ENCODE measurements at regions not wholly inside any gene's neighbourhood (a gene's known extent, or its start where the extent isn't known, plus 50 kb on each side); places are given as distances from the start of the nearest gene placed in this dataset.

GRCh38 chr5:143494595-143494994, 91.1 kb upstream of the NR3C1 start:
- Histone ChIP-seq H3K27me3 (ENCODE audit: control insufficient read depth, insufficient read depth, low read length) (no peaks in the 10 kb centered on the region), H3K4me1 (ENCODE audit: control insufficient read depth, insufficient read depth, low read length) (no peaks in the 10 kb centered on the region), H3K9me3 (ENCODE audit: control insufficient read depth, insufficient read depth, low read depth, low read length) (no peaks in the 10 kb centered on the region), H3K27ac (ENCODE audit: low read length) (no peak overlapping the region), H3K36me3 (ENCODE audit: control insufficient read depth, insufficient read depth, low read length) (no peaks in the 10 kb centered on the region), H3K4me3 (ENCODE audit: low read depth in 2 of 2, low read length in 2 of 2) (no peak overlapping the region)
- no TSS peak for BruUV-seq (replicated peaks)
- DNase-seq (ENCODE audit: low read depth, low spot score) (no peak), ATAC-seq (no peak)
- CTCF ChIA-PET: no interaction called here
- TF ChIP-seq SIN3A (IDR thresholded peaks at IDR 0.05; ENCODE audit: borderline replicate concordance, insufficient read depth, low read depth, low read length) (no peak), TCF7L2 (IDR thresholded peaks at IDR 0.05; ENCODE audit: low read depth, low read length) (no peak), POLR2AphosphoS5 (IDR thresholded peaks at IDR 0.05; ENCODE audit: low read depth, low read length) (no peak), CTCF (IDR thresholded peaks at IDR 0.05) (no peak)
- TF ChIP-seq, protein P1, sequence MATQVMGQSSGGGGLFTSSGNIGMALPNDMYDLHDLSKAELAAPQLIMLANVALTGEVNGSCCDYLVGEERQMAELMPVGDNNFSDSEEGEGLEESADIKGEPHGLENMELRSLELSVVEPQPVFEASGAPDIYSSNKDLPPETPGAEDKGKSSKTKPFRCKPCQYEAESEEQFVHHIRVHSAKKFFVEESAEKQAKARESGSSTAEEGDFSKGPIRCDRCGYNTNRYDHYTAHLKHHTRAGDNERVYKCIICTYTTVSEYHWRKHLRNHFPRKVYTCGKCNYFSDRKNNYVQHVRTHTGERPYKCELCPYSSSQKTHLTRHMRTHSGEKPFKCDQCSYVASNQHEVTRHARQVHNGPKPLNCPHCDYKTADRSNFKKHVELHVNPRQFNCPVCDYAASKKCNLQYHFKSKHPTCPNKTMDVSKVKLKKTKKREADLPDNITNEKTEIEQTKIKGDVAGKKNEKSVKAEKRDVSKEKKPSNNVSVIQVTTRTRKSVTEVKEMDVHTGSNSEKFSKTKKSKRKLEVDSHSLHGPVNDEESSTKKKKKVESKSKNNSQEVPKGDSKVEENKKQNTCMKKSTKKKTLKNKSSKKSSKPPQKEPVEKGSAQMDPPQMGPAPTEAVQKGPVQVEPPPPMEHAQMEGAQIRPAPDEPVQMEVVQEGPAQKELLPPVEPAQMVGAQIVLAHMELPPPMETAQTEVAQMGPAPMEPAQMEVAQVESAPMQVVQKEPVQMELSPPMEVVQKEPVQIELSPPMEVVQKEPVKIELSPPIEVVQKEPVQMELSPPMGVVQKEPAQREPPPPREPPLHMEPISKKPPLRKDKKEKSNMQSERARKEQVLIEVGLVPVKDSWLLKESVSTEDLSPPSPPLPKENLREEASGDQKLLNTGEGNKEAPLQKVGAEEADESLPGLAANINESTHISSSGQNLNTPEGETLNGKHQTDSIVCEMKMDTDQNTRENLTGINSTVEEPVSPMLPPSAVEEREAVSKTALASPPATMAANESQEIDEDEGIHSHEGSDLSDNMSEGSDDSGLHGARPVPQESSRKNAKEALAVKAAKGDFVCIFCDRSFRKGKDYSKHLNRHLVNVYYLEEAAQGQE (IDR thresholded peaks at IDR 0.05; ENCODE audit: insufficient read depth in 1 of 2, low read depth in 2 of 2, low read length in 1 of 2): no peak
- intact Hi-C loops (cut with micrococcal nuclease; ENCODE audit: unreplicated experiment): no loop called here
- in situ Hi-C loops (cut with HindIII; ENCODE audit: low pct_unique_long_range_greater_than_20kb, low sequenced_read_pairs): no loop called here
- POLR2A ChIA-PET: no interaction called here

DNA sequence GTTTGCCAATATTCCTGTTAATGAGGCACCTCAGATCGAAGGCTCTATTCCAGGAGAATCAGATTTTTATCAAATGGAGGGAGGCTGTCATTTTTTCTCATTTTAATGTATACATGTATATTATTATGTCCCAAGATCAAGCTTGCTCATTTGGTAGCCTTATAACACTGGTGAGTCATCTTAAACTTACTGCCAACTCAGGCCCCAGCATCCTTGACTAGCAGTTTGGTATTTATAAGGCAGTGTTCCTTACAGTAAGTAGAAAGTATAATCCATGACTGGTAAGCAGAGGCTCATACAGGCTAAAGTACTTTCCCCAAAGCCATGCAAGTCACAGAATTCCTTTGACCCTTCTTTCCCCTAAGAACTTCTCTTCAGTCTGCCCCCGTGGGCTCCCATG, 90.7 kb upstream of the NR3C1 start:
- ATAC-seq: peak; percentile 56; the same call in 1 of the 2 replicates
- DNase-seq (ENCODE audit: low read depth, low spot score): no peak
- H3K27ac ChIP-seq (ENCODE audit: low read length): no peak overlapping the region

More for the DNA sequence above, 90.7 kb upstream of the NR3C1 start:
- H3K4me1 ChIP-seq (ENCODE audit: control insufficient read depth, insufficient read depth, low read length): no peaks in the 10 kb centered on the region
- no peaks in the 10 kb centered on the region for H3K36me3 ChIP-seq (ENCODE audit: control insufficient read depth, insufficient read depth, low read length)
- ChIA-PET POLR2A (no interaction called here), CTCF (no interaction called here)
- no peaks in the 10 kb centered on the region for H3K9me3 ChIP-seq (ENCODE audit: control insufficient read depth, insufficient read depth, low read depth, low read length)
- BruUV-seq (replicated peaks): no TSS peak
- TF ChIP-seq CTCF (IDR thresholded peaks at IDR 0.05) (no peak), TCF7L2 (IDR thresholded peaks at IDR 0.05; ENCODE audit: low read depth, low read length) (no peak), POLR2AphosphoS5 (IDR thresholded peaks at IDR 0.05; ENCODE audit: low read depth, low read length) (no peak), SIN3A (IDR thresholded peaks at IDR 0.05; ENCODE audit: borderline replicate concordance, insufficient read depth, low read depth, low read length) (no peak)
- TF ChIP-seq, protein P1 (IDR thresholded peaks at IDR 0.05; ENCODE audit: insufficient read depth in 1 of 2, low read depth in 2 of 2, low read length in 1 of 2): no peak
- H3K27me3 ChIP-seq (ENCODE audit: control insufficient read depth, insufficient read depth, low read length): no peaks in the 10 kb centered on the region
- in situ Hi-C loops (cut with HindIII; ENCODE audit: low pct_unique_long_range_greater_than_20kb, low sequenced_read_pairs) (no loop called here), intact Hi-C loops (cut with micrococcal nuclease; ENCODE audit: unreplicated experiment) (no loop called here)
- no peak overlapping the region for H3K4me3 ChIP-seq (ENCODE audit: low read depth in 2 of 2, low read length in 2 of 2)
